Right atrium auricular region (tissue), 2 donors: ENCODE measurements at regions not wholly inside any gene's neighbourhood (a gene's known extent, or its start where the extent isn't known, plus 50 kb on each side); places are given as distances from the start of the nearest gene placed in this dataset.
A peak's percentile ranks its signal among the peaks of the same experiment; 100 is the strongest.
"Not testable (repeated sequence)": the region's sequence is repeated elsewhere in the genome, so short reads cannot be mapped to it uniquely, and the experiment has no call there.

ENCODE experiments used
- DNase-seq: peaks from one replicate; pipeline ENCODE4 v3.0.0-alpha.2; 2019; ENCODE audit warnings: low spot score
- H3K27ac ChIP-seq, 2 donors: fragments of 200-600 bp; sonication (generic); 1 replicate in 1 of 2; 2 replicates in 1 of 2; pipeline ENCODE4 v1.5.1; 2016 to 2019
- H3K27me3 ChIP-seq, 2 donors: fragments of 200-600 bp; sonication (generic); one replicate each; pipeline versions ENCODE4 v1.5.1 to v1.6.0; 2017 to 2019
- H3K36me3 ChIP-seq: fragments of 200-600 bp; sonication (generic); one replicate; pipeline ENCODE4 v1.5.1; 2016
- H3K4me1 ChIP-seq, 2 donors: fragments of 200-600 bp; sonication (generic); one replicate each; pipeline versions ENCODE4 v1.5.1 to v1.6.0; 2017 to 2019
- H3K4me3 ChIP-seq, 2 donors: fragments of 200-600 bp; sonication (generic); 1 replicate in 1 of 2; 2 replicates in 1 of 2; pipeline ENCODE4 v1.5.1; 2017 to 2019; ENCODE audit warnings: mild to moderate bottlenecking in 1 of 2, moderate library complexity in 1 of 2
- H3K9me3 ChIP-seq, 2 donors: fragments of 200-600 bp; sonication (generic); one replicate each; pipeline ENCODE4 v1.5.1; 2019
- TF ChIP-seq, protein P1 (sequence below), 2 donors: fragments of 200-600 bp; sonication (generic); IDR thresholded peaks; one replicate each; pipeline ENCODE4 v1.5.1; 2019; ENCODE audit warnings: antibody characterized with exemption in 2 of 2

DNA sequence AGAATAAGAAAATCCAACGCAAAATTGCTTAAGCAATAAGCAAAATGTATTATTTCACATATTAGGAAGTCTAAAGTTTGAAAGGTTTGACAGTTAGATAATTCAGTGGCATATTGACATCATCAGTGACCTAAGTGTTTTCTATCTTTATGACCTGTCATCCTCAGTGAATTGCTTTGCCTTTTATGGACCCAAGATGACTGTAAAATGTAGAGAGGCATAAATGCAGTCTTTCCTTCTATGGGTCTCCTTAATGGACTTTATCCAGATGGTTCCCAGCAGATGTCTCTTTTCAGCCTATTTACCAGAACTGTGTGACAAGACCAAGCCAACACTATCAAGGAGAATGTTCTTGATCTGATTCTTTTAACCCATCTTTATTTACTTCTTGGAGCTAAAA is 192.9 kb downstream of the SPDYE17 start:
- not testable (repeated sequence) for H3K4me1 ChIP-seq, H3K27me3 ChIP-seq, H3K36me3 ChIP-seq, H3K4me3 ChIP-seq, H3K27ac ChIP-seq, H3K9me3 ChIP-seq, DNase-seq

DNA sequence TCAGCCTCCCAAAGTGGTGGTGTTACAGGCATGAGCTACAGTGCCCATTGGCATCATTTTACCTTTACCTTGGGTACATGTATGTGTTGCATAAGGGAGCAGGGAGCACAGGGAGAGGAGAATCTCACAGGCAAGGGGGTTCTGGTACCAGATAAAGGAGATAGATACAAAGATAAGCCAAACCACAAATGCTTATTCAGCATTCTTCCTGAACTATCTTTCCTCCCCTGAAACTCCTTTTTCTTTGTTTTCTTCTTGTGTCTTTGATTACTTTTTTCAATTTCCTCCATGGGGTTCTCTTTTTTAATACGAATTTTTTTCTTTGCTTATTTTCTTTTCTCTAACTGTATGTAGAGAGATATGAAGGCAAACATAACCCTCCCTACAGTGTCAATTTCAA is 193.8 kb downstream of the SPDYE17 start:
- not testable (repeated sequence) for H3K36me3 ChIP-seq, H3K27ac ChIP-seq, DNase-seq, H3K9me3 ChIP-seq, H3K4me3 ChIP-seq, H3K4me1 ChIP-seq, H3K27me3 ChIP-seq

DNA sequence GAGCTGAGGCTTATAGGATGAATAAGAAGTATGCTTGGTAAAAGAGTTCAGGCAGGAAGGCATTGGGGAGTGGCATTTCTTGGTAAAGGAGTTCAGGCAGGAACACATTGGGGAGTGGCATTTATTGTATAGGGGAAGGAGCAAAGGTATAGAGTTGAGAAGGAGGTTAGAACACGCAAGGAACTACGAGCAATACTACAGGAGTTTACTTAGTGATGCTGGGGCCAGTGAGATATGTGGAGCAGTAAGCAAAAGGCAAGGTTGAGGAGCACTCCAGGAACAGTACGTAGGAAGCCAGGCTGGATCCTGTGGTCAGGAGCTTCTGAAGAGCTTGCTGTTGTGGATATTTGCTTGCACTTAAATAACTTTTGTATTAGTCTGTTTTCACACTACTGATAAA is 202.2 kb upstream of the POMZP3 start:
- H3K36me3 ChIP-seq, H3K27me3 ChIP-seq, H3K9me3 ChIP-seq, DNase-seq, H3K4me1 ChIP-seq, H3K4me3 ChIP-seq, H3K27ac ChIP-seq: not testable (repeated sequence)

DNA sequence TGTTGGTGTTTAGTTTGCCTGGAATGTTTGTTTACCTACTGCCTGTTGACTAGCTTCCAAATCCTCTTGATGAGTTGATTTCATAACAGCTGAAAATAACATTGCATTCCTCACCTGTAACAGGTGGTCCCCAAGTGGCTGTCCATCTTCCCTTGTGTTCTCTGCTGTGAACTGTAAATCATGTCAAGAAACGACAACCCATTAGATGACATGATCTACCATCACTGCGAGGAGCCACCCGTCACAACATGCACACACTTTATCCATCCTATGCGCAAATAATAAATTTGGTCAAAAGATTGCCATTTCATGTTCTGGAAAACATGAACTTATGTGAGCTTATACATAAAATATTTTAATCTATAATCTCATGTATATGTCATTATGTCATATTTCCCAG is 199.1 kb upstream of the POMZP3 start:
- H3K4me3 ChIP-seq, H3K27ac ChIP-seq: not testable (repeated sequence)

GRCh38 chr7:76809856-76810255 is 182.8 kb upstream of the POMZP3 start:
- not testable (repeated sequence) for H3K36me3 ChIP-seq, H3K4me3 ChIP-seq, DNase-seq, H3K9me3 ChIP-seq, H3K27ac ChIP-seq, H3K4me1 ChIP-seq, H3K27me3 ChIP-seq

More for the DNA sequence above, 199.1 kb upstream of the POMZP3 start:
- not testable (repeated sequence) for H3K4me1 ChIP-seq, H3K27me3 ChIP-seq, H3K9me3 ChIP-seq, H3K36me3 ChIP-seq, DNase-seq

- not testable (repeated sequence) for H3K4me3 ChIP-seq, H3K9me3 ChIP-seq, H3K4me1 ChIP-seq, H3K27me3 ChIP-seq, DNase-seq, H3K36me3 ChIP-seq, H3K27ac ChIP-seq
Measured at GRCh38 chr7:76807588-76808100, 180.6 kb upstream of the POMZP3 start.

GRCh38 chr7:76806460-76806859 is 179.4 kb upstream of the POMZP3 start:
- not testable (repeated sequence) for H3K27me3 ChIP-seq, H3K27ac ChIP-seq, H3K4me3 ChIP-seq, H3K36me3 ChIP-seq, H3K9me3 ChIP-seq, DNase-seq, H3K4me1 ChIP-seq

DNA sequence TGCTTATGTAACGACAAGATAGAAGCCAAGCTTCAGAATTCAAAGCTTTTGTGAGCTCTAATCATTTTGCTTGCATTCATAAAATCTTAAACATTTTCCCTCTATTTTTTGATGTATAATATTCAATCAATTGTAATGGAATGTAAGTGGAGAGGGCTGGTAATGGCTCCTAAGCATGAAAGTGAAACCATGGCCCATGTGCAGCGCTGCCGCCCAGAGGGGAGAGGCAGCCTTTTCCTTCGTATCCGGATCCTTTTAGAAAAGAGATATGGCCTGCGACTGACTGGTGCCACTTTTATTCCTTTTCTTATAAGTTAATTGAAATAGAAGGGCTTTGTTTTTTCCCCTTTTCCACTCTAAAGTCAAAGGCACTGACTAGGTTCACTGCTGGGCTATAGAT is 178.9 kb upstream of the POMZP3 start:
- H3K4me3 ChIP-seq, H3K4me1 ChIP-seq, DNase-seq, H3K27ac ChIP-seq, H3K27me3 ChIP-seq, H3K36me3 ChIP-seq, H3K9me3 ChIP-seq: not testable (repeated sequence)
- TF ChIP-seq, protein P1, sequence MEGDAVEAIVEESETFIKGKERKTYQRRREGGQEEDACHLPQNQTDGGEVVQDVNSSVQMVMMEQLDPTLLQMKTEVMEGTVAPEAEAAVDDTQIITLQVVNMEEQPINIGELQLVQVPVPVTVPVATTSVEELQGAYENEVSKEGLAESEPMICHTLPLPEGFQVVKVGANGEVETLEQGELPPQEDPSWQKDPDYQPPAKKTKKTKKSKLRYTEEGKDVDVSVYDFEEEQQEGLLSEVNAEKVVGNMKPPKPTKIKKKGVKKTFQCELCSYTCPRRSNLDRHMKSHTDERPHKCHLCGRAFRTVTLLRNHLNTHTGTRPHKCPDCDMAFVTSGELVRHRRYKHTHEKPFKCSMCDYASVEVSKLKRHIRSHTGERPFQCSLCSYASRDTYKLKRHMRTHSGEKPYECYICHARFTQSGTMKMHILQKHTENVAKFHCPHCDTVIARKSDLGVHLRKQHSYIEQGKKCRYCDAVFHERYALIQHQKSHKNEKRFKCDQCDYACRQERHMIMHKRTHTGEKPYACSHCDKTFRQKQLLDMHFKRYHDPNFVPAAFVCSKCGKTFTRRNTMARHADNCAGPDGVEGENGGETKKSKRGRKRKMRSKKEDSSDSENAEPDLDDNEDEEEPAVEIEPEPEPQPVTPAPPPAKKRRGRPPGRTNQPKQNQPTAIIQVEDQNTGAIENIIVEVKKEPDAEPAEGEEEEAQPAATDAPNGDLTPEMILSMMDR (IDR thresholded peaks at IDR 0.05) = peak in 1 of 2 donors; percentile 14

- H3K4me3 ChIP-seq, H3K36me3 ChIP-seq, DNase-seq, H3K9me3 ChIP-seq, H3K27me3 ChIP-seq, H3K4me1 ChIP-seq, H3K27ac ChIP-seq: not testable (repeated sequence)
Measured at GRCh38 chr7:76805262-76805661, 178.2 kb upstream of the POMZP3 start.

GRCh38 chr7:76797639-76798038 is 170.6 kb upstream of the POMZP3 start:
- not testable (repeated sequence) for H3K27me3 ChIP-seq, DNase-seq, H3K27ac ChIP-seq, H3K4me3 ChIP-seq, H3K4me1 ChIP-seq, H3K9me3 ChIP-seq, H3K36me3 ChIP-seq

- not testable (repeated sequence) for H3K4me1 ChIP-seq, H3K36me3 ChIP-seq, H3K4me3 ChIP-seq, H3K27me3 ChIP-seq, DNase-seq, H3K27ac ChIP-seq, H3K9me3 ChIP-seq
Measured at GRCh38 chr7:76780693-76781092, 153.6 kb upstream of the POMZP3 start.
